ENCODE measurements at regions not wholly inside any gene's neighbourhood (a gene's known extent, or its start where the extent isn't known, plus 50 kb on each side); places are given as distances from the start of the nearest gene placed in this dataset.

- DNase-seq (ENCODE audit: low spot score) (no peak), ATAC-seq (ENCODE audit: low read depth) (no peak)
- Histone ChIP-seq H3K27me3 (ENCODE audit: insufficient read depth, poor library complexity, severe bottlenecking) (no peaks in the 10 kb centered on the region), H3K36me3 (ENCODE audit: low read depth) (no peaks in the 10 kb centered on the region), H3K4me3 (ENCODE audit: severe bottlenecking) (no peak overlapping the region), H3K4me1 (ENCODE audit: insufficient read depth, poor library complexity, severe bottlenecking) (no peaks in the 10 kb centered on the region), H3K9me3 (ENCODE audit: severe bottlenecking) (no peaks in the 10 kb centered on the region), H3K27ac (ENCODE audit: poor library complexity, severe bottlenecking) (no peak overlapping the region)
- TF ChIP-seq, protein P1, sequence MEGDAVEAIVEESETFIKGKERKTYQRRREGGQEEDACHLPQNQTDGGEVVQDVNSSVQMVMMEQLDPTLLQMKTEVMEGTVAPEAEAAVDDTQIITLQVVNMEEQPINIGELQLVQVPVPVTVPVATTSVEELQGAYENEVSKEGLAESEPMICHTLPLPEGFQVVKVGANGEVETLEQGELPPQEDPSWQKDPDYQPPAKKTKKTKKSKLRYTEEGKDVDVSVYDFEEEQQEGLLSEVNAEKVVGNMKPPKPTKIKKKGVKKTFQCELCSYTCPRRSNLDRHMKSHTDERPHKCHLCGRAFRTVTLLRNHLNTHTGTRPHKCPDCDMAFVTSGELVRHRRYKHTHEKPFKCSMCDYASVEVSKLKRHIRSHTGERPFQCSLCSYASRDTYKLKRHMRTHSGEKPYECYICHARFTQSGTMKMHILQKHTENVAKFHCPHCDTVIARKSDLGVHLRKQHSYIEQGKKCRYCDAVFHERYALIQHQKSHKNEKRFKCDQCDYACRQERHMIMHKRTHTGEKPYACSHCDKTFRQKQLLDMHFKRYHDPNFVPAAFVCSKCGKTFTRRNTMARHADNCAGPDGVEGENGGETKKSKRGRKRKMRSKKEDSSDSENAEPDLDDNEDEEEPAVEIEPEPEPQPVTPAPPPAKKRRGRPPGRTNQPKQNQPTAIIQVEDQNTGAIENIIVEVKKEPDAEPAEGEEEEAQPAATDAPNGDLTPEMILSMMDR (IDR thresholded peaks at IDR 0.05; ENCODE audit: poor library complexity, severe bottlenecking): no peak
Observed at GRCh38 chr5:6302684-6303083, 75.7 kb downstream of the MED10 start.

- Histone ChIP-seq H3K36me3 (ENCODE audit: low read depth) (no peaks in the 10 kb centered on the region), H3K27me3 (ENCODE audit: insufficient read depth, poor library complexity, severe bottlenecking) (peaks cover 5% of the 10 kb centered on the region), H3K9me3 (ENCODE audit: severe bottlenecking) (no peaks in the 10 kb centered on the region), H3K27ac (ENCODE audit: poor library complexity, severe bottlenecking) (no peak overlapping the region), H3K4me3 (ENCODE audit: severe bottlenecking) (no peak overlapping the region), H3K4me1 (ENCODE audit: insufficient read depth, poor library complexity, severe bottlenecking) (no peaks in the 10 kb centered on the region)
- no peak for DNase-seq (ENCODE audit: low spot score)
- ATAC-seq (ENCODE audit: low read depth): no peak
- TF ChIP-seq, protein P1 (IDR thresholded peaks at IDR 0.05; ENCODE audit: poor library complexity, severe bottlenecking): no peak
Observed at GRCh38 chr5:6302075-6302474, 76.3 kb downstream of the MED10 start.

- ATAC-seq (ENCODE audit: low read depth): no peak
- H3K4me3 ChIP-seq (ENCODE audit: severe bottlenecking): no peak overlapping the region
- no peaks in the 10 kb centered on the region for H3K4me1 ChIP-seq (ENCODE audit: insufficient read depth, poor library complexity, severe bottlenecking)
- TF ChIP-seq, protein P1 (IDR thresholded peaks at IDR 0.05; ENCODE audit: poor library complexity, severe bottlenecking): no peak
- no peaks in the 10 kb centered on the region for H3K9me3 ChIP-seq (ENCODE audit: severe bottlenecking)
- DNase-seq (ENCODE audit: low spot score): no peak
- no peaks in the 10 kb centered on the region for H3K36me3 ChIP-seq (ENCODE audit: low read depth)
- H3K27me3 ChIP-seq (ENCODE audit: insufficient read depth, poor library complexity, severe bottlenecking): peaks cover 12% of the 10 kb centered on the region
- no peak overlapping the region for H3K27ac ChIP-seq (ENCODE audit: poor library complexity, severe bottlenecking)
Observed at GRCh38 chr5:6296524-6296923, 81.8 kb downstream of the MED10 start.

DNA sequence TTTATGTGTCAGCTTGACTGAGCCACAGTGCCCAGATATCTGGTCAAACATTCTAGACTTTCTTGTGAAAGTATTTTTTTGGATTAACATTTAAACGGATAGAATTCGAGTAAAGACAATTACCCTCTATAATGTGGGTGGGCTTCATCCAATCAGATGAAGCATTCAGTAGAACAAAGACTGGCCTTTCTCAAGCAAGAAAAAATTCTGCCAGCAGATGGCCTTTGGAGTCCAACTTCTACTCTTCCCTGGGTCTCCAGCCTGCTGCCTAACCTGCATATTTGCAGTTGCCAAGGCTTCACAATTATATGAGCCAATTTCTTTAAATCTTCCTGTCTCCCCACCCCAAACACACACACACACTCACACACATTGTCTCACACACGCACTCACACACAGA is 86.4 kb downstream of the MED10 start:
- TF ChIP-seq, protein P1 (IDR thresholded peaks at IDR 0.05; ENCODE audit: poor library complexity, severe bottlenecking): peak; percentile 73
- Histone ChIP-seq H3K4me3 (ENCODE audit: severe bottlenecking) (no peak overlapping the region), H3K27ac (ENCODE audit: poor library complexity, severe bottlenecking) (no peak overlapping the region), H3K36me3 (ENCODE audit: low read depth) (no peaks in the 10 kb centered on the region), H3K4me1 (ENCODE audit: insufficient read depth, poor library complexity, severe bottlenecking) (no peaks in the 10 kb centered on the region), H3K27me3 (ENCODE audit: insufficient read depth, poor library complexity, severe bottlenecking) (peaks cover 11% of the 10 kb centered on the region), H3K9me3 (ENCODE audit: severe bottlenecking) (no peaks in the 10 kb centered on the region)
- ATAC-seq (ENCODE audit: low read depth): peak; percentile 78
- no peak for DNase-seq (ENCODE audit: low spot score)

DNA sequence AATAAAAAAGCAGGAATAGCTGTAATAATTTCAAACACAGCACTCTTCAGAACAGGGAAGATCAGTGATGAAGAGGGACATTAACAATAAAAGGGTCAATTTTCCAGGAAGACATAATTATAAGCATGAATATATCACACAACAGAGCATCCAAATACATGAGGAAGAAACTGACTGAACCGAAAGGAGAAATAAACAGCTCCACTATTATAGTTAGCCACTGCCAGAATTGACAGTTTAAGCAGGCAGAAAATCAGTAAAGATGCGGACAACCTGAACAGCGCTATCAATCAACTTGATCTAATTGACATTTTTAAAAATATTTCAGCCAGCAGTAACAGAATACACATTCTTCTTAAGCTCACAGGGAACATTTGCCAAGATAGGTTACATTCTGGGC is 89.1 kb downstream of the MED10 start:
- Histone ChIP-seq H3K9me3 (ENCODE audit: severe bottlenecking) (no peaks in the 10 kb centered on the region), H3K27ac (ENCODE audit: poor library complexity, severe bottlenecking) (no peak overlapping the region), H3K4me1 (ENCODE audit: insufficient read depth, poor library complexity, severe bottlenecking) (no peaks in the 10 kb centered on the region), H3K4me3 (ENCODE audit: severe bottlenecking) (no peak overlapping the region), H3K27me3 (ENCODE audit: insufficient read depth, poor library complexity, severe bottlenecking) (peaks cover 11% of the 10 kb centered on the region), H3K36me3 (ENCODE audit: low read depth) (no peaks in the 10 kb centered on the region)
- no peak for ATAC-seq (ENCODE audit: low read depth)
- TF ChIP-seq, protein P1 (IDR thresholded peaks at IDR 0.05; ENCODE audit: poor library complexity, severe bottlenecking): no peak
- no peak for DNase-seq (ENCODE audit: low spot score)
